Gastrocnemius medialis (tissue), 4 donors: ENCODE measurements at regions not wholly inside any gene's neighbourhood (a gene's known extent, or its start where the extent isn't known, plus 50 kb on each side); places are given as distances from the start of the nearest gene placed in this dataset.

Source experiments
- CTCF ChIP-seq, 5 experiments: fragments of 450-650 bp in 3 of 5; fragments of 200-600 bp in 2 of 5; sonication (generic) in 2 of 5; IDR thresholded peaks in 4 of 5; conservative IDR thresholded peaks in 1 of 5; 1 replicate in 4 of 5; 2 replicates in 1 of 5; pipeline ENCODE4 v1.5.1; 2016 to 2019; ENCODE audit warnings: antibody characterized with exemption in 5 of 5, mild to moderate bottlenecking in 3 of 5, moderate library complexity in 3 of 5
- POLR2A ChIP-seq, 2 donors: fragments of 450-650 bp; IDR thresholded peaks; one replicate each; pipeline ENCODE4 v1.6.1; 2017; ENCODE audit warnings: antibody characterized with exemption in 2 of 2, mild to moderate bottlenecking in 2 of 2, moderate library complexity in 2 of 2

- TF ChIP-seq POLR2A (IDR thresholded peaks at IDR 0.05): no peak
- no peak for TF ChIP-seq CTCF (IDR thresholded peaks at IDR 0.05 in 4 of 5, conservative IDR thresholded peaks at IDR 0.05 in 1 of 5)
Observed at GRCh38 chr6:11439876-11440275, 97.7 kb upstream of the TMEM170B start.
